ENCODE measurements at regions not wholly inside any gene's neighbourhood (a gene's known extent, or its start where the extent isn't known, plus 50 kb on each side); places are given as distances from the start of the nearest gene placed in this dataset.

- TF ChIP-seq CTCF (IDR thresholded peaks at IDR 0.05): no peak
- TF ChIP-seq EP300 (IDR thresholded peaks at IDR 0.05): no peak
- TF ChIP-seq POLR2A (IDR thresholded peaks at IDR 0.05): no peak
These were observed 568.6 kb downstream of the MMUT start for GRCh38 chr6:48894469-48894868.
